ENCODE measurements at regions not wholly inside any gene's neighbourhood (a gene's known extent, or its start where the extent isn't known, plus 50 kb on each side); places are given as distances from the start of the nearest gene placed in this dataset.

DNA sequence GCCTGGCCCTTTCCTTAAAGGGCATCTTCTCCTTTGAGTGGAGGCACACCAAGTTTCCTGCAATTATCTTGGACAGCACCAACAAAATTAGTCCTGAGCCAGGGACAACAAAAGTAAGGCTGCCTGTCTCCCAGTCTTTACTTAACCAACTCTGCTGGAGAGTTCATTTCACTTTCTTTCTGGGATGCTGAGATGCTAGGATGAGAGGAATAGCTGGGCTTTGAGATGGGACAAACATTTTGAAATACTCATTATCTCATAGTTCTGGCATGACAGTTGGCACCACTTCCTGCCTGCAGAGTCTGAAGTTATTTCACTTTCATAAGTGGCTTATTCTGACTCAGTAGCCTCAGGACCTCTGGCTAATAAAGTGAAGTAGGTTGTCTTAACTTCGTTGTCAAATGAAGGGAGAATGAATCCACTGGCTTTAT, 157.0 kb downstream of the C9orf152 start:
- Histone ChIP-seq H3K27me3 (no peaks in the 10 kb centered on the region), H3K36me3 (no peaks in the 10 kb centered on the region), H3K4me3 (peak overlapping the region in 2 of 3 donors; percentile 67 to 83), H3K9me3 (no peaks in the 10 kb centered on the region), H3K4me1 (no peaks in the 10 kb centered on the region), H3K27ac (peak overlapping the region; percentile 18 to 56)
- intact Hi-C loops (cut with DNase I; ENCODE audit: low total_unique reads): no loop called here
- peak in 1 of 2 donors; percentile 64 for DNase-seq (ENCODE audit: low spot score in 2 of 2)
- TF ChIP-seq POLR2AphosphoS5 (IDR thresholded peaks at IDR 0.05) (no peak), POLR2A (IDR thresholded peaks at IDR 0.05) (no peak)
- TF ChIP-seq, protein P1, sequence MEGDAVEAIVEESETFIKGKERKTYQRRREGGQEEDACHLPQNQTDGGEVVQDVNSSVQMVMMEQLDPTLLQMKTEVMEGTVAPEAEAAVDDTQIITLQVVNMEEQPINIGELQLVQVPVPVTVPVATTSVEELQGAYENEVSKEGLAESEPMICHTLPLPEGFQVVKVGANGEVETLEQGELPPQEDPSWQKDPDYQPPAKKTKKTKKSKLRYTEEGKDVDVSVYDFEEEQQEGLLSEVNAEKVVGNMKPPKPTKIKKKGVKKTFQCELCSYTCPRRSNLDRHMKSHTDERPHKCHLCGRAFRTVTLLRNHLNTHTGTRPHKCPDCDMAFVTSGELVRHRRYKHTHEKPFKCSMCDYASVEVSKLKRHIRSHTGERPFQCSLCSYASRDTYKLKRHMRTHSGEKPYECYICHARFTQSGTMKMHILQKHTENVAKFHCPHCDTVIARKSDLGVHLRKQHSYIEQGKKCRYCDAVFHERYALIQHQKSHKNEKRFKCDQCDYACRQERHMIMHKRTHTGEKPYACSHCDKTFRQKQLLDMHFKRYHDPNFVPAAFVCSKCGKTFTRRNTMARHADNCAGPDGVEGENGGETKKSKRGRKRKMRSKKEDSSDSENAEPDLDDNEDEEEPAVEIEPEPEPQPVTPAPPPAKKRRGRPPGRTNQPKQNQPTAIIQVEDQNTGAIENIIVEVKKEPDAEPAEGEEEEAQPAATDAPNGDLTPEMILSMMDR (IDR thresholded peaks at IDR 0.05): no peak

DNA sequence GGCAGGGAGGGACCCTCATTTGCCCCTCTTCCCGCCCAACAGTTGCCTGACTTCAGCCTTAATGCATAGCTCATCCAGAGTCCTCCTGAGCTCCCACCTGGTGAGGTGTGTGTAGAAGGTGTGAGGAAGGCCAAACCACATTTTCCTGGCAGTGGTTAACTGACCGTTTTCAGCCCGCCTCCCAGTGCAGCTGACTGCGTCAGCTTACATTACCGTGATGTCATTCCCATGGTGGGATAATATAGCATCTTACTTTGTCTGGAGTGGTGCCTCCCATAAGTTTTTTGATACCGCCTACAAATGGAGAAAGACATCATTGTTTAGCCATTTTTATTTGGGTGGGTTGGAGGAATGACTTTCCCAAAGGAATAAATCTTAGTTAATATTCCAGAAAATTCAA, 151.9 kb downstream of the C9orf152 start:
- Histone ChIP-seq H3K9me3 (no peaks in the 10 kb centered on the region), H3K4me1 (no peaks in the 10 kb centered on the region), H3K36me3 (no peaks in the 10 kb centered on the region), H3K27me3 (no peaks in the 10 kb centered on the region), H3K27ac (no peak overlapping the region), H3K4me3 (no peak overlapping the region)
- no peak for DNase-seq (ENCODE audit: low spot score in 2 of 2)
- intact Hi-C loops (cut with DNase I; ENCODE audit: low total_unique reads): no loop called here
- no peak for TF ChIP-seq POLR2A (IDR thresholded peaks at IDR 0.05)
- no peak for TF ChIP-seq POLR2AphosphoS5 (IDR thresholded peaks at IDR 0.05)
- TF ChIP-seq, protein P1 (IDR thresholded peaks at IDR 0.05): no peak

DNA sequence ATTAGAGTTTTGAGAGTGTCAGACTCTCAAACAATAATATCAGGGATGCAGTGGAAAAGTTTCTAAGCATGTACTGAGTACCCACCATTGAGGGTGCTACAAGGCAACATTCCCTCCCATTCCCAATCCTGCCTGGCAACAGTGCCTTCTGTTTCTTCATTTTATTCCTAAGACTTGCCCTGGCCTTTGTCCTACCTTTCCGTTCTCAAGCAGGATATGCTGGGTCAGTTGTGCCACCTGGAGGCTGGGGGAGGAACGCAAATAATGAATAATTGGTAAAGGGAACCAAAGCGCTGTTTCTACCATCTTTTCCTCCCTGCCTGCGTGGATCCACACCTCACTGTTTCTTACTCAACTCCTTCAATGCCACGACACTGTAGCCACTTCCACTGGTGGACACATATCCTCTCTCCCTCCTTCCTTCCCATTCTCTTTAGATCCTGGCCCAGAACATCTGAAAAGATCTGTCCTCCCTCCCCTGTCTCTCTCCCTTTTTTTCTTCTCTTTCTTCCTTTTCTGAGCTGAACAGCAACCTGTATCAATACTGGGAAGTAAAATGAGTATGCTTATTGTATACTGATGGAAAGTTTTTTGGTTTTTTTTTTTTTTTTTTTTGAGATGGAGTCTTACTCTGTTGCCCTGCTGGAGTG, 149.5 kb downstream of the C9orf152 start:
- Histone ChIP-seq H3K4me3 (no peak overlapping the region), H3K27ac (no peak overlapping the region), H3K4me1 (no peaks in the 10 kb centered on the region), H3K9me3 (no peaks in the 10 kb centered on the region), H3K27me3 (no peaks in the 10 kb centered on the region), H3K36me3 (no peaks in the 10 kb centered on the region)
- intact Hi-C loops (cut with DNase I; ENCODE audit: low total_unique reads): no loop called here
- TF ChIP-seq POLR2A (IDR thresholded peaks at IDR 0.05) (no peak), POLR2AphosphoS5 (IDR thresholded peaks at IDR 0.05) (peak in 1 of 3 donors; percentile 13)
- TF ChIP-seq, protein P1 (IDR thresholded peaks at IDR 0.05): peak in 2 of 3 donors; percentile 41 to 47
- DNase-seq (ENCODE audit: low spot score in 2 of 2): no peak

DNA sequence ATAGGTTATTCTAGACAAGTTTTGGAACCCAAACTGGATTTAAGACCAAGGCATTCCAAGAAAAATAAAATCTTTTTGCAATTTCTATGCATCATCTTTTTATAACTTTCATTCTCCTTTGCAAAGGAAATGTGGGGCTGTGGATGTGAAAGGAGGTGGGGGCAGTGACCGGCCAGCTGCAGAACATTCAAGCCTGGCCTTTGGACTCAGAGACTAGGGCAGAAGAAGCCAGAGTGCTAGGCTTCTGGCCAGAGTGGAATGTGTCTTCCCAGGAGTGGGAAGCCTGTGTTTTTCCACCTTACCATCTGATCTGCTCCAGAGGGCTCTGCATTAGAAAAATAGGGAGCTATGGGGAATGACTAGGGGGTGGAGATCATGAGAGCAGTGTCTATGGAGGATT, 148.5 kb downstream of the C9orf152 start:
- intact Hi-C loops (cut with DNase I; ENCODE audit: low total_unique reads): no loop called here

DNA sequence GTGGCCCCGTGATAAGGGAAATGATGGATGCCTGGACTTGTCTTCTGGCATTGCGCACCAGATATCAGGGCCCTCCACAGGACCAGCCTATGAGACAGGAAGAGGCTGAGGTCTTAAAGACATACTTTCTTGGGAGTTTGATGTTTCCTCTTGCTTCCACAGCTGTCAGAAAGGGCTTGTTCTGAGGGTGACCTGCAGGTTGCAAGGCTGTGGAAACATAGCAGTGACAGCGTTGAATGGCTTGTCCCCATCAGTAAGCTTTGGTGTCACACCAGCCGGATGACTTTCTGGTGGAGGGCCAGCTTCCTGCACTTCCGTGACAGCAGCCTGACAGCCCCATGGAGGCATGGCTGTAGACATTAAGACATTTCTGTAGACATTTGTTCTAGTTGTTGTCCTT, 143.2 kb downstream of the C9orf152 start:
- no peak overlapping the region for H3K27ac ChIP-seq
- intact Hi-C loops (cut with DNase I; ENCODE audit: low total_unique reads): no loop called here

More for the DNA sequence above, 148.5 kb downstream of the C9orf152 start:
- TF ChIP-seq POLR2A (IDR thresholded peaks at IDR 0.05): no peak
- no peak for TF ChIP-seq POLR2AphosphoS5 (IDR thresholded peaks at IDR 0.05)
- TF ChIP-seq, protein P1 (IDR thresholded peaks at IDR 0.05): no peak
- H3K9me3 ChIP-seq: no peaks in the 10 kb centered on the region
- H3K27ac ChIP-seq: no peak overlapping the region
- H3K4me1 ChIP-seq: no peaks in the 10 kb centered on the region
- H3K4me3 ChIP-seq: no peak overlapping the region
- no peak for DNase-seq (ENCODE audit: low spot score in 2 of 2)
- H3K36me3 ChIP-seq: no peaks in the 10 kb centered on the region
- H3K27me3 ChIP-seq: no peaks in the 10 kb centered on the region

More for the DNA sequence above, 143.2 kb downstream of the C9orf152 start:
- no peaks in the 10 kb centered on the region for H3K9me3 ChIP-seq
- no peaks in the 10 kb centered on the region for H3K36me3 ChIP-seq
- no peak overlapping the region for H3K4me3 ChIP-seq
- H3K4me1 ChIP-seq: peaks cover 0 to 4% of the 10 kb centered on the region in 2 donors
- TF ChIP-seq POLR2AphosphoS5 (IDR thresholded peaks at IDR 0.05) (no peak), POLR2A (IDR thresholded peaks at IDR 0.05) (no peak)
- TF ChIP-seq, protein P1 (IDR thresholded peaks at IDR 0.05): no peak
- H3K27me3 ChIP-seq: no peaks in the 10 kb centered on the region
- DNase-seq (ENCODE audit: low spot score in 2 of 2): no peak
